Body of pancreas (tissue), 4 donors: ENCODE measurements at regions not wholly inside any gene's neighbourhood (a gene's known extent, or its start where the extent isn't known, plus 50 kb on each side); places are given as distances from the start of the nearest gene placed in this dataset.

Experiments used
- POLR2A ChIP-seq, 3 donors: fragments of 450-650 bp; IDR thresholded peaks; one replicate each; pipeline ENCODE4 v1.6.1; 2016; ENCODE audit warnings: antibody characterized with exemption in 3 of 3, mild to moderate bottlenecking in 2 of 3
- TF ChIP-seq, protein P1 (sequence below), 7 experiments: fragments of 450-650 bp in 4 of 7; fragments of 200-600 bp in 3 of 7; sonication (generic) in 3 of 7; IDR thresholded peaks; one replicate each; pipeline ENCODE4 v1.5.1; 2016 to 2019; ENCODE audit warnings: antibody characterized with exemption in 7 of 7

GRCh38 chr6:44045672-44046015, 81.6 kb downstream of the MRPL14 start:
- TF ChIP-seq, protein P1, sequence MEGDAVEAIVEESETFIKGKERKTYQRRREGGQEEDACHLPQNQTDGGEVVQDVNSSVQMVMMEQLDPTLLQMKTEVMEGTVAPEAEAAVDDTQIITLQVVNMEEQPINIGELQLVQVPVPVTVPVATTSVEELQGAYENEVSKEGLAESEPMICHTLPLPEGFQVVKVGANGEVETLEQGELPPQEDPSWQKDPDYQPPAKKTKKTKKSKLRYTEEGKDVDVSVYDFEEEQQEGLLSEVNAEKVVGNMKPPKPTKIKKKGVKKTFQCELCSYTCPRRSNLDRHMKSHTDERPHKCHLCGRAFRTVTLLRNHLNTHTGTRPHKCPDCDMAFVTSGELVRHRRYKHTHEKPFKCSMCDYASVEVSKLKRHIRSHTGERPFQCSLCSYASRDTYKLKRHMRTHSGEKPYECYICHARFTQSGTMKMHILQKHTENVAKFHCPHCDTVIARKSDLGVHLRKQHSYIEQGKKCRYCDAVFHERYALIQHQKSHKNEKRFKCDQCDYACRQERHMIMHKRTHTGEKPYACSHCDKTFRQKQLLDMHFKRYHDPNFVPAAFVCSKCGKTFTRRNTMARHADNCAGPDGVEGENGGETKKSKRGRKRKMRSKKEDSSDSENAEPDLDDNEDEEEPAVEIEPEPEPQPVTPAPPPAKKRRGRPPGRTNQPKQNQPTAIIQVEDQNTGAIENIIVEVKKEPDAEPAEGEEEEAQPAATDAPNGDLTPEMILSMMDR (IDR thresholded peaks at IDR 0.05): no peak
- no peak for TF ChIP-seq POLR2A (IDR thresholded peaks at IDR 0.05)
